Fibroblast of peridontal ligament (primary cell): ENCODE measurements at regions not wholly inside any gene's neighbourhood (a gene's known extent, or its start where the extent isn't known, plus 50 kb on each side); places are given as distances from the start of the nearest gene placed in this dataset.

Experiments
- DNase-seq: peaks from one replicate; pipeline ENCODE4 v3.0.0-alpha.2; 2010; ENCODE audit errors: extremely low read depth

DNA sequence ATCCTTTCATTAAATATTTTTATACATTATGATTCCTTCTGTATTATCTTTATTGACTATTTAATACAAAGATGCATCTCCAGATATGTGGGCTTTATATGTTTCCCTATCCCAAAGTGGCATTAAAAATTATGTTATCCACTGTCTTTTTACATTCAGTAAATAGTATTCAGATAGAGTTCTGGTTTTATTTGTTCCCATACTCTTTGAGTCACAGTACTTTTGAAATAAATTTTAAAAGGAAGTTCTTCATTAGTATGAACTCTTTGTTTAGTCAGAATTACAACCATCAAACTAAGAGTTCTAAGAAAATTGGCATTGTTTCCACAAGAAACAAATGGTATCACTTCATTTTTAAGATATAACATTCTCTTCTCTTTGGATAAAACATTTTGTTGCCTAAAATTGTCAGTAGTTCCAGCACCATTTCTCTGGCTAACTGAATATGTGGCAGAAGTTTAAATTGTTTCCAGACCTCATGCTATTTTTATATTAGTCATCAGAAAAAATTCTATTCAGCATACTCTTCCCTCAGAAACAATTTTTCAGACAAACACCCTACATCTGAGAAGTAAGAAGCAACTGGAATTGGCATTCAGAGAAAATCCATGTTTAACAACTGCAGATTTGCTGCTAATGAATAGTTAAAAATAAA is 88.5 kb upstream of the COL5A2 start:
- DNase-seq, result peak; percentile 94

GRCh38 chr2:189268763-189269162 is 89.2 kb upstream of the COL5A2 start:
- DNase-seq, result peak; percentile 43

- no peak for DNase-seq
These were observed 94.2 kb upstream of the COL5A2 start for GRCh38 chr2:189273734-189274133.

GRCh38 chr2:189274361-189274760 is 94.8 kb upstream of the COL5A2 start:
- no peak for DNase-seq

DNA sequence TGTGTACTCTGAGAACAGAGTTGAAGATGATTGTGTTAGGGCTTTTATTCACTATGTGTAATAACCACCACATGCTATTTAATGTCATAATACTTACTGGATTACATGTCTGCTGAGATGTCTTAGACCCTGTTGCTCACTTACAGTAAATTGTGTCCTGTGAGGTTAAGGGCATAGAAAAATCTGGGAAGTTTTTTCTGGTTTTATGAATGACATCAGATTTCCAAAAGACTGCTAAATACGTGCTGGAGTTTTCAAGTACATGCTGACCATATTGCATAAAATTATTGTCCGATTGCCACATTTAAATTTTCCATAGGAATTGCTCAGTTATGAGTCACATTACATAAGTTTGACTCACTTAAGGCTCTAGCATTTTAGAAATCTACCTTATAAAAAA is 96.7 kb upstream of the COL5A2 start:
- peak; percentile 98 for DNase-seq

- DNase-seq, result peak; percentile 61
These were observed 101.6 kb upstream of the COL5A2 start for GRCh38 chr2:189281201-189281600.

DNA sequence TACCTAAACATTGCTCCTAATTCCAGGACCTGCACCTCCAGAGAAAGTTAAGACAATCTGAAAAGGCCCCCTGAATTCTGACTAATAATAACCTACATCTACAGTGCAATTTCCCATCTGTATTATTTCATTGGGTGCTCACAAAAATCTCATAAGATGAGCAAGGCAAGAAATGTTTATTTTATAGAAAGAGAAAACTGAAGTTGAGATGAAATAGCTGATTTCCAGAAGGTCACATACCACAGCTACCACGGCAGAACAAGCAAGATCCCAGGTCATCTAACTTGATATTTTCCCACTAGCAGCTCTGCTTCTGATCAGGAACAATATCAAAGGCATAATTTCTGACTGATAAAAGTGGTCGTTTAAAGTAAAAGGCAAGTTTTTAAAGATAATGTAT is 105.8 kb upstream of the COL5A2 start:
- peak; percentile 46 for DNase-seq

DNA sequence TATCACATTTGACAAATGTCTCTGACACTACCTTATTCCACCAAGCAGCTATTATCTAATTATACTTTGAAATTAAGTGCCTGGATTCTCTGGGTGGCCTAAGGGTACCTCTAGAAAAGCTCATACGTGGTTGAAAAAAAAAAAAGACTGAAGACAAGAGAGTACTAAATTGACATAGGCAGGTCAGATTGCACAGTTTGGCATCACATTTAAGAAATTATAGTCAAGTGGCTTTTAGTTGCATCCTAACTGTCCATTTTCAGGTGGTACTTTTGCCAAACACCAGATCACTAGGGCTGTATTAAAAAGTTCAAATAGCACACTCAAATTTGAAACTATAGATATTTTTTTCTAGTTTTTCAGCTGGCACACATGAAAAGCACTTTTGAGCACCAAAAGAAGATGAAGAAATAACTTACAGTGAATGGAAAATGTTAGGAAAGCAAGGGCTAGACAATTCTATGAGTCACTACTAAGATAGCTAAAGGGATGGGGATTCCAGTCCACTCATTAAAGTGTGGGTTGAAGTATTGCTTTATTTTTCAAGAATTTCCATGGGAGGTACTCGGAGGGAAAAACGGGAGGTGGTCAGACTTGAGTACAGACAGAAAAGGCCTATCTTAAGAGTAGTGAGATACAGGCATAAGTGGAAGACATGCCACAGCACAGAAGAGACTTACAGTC is 106.5 kb upstream of the COL5A2 start:
- peak; percentile 98 for DNase-seq

GRCh38 chr2:189287363-189287762 is 107.8 kb upstream of the COL5A2 start:
- no peak for DNase-seq

DNA sequence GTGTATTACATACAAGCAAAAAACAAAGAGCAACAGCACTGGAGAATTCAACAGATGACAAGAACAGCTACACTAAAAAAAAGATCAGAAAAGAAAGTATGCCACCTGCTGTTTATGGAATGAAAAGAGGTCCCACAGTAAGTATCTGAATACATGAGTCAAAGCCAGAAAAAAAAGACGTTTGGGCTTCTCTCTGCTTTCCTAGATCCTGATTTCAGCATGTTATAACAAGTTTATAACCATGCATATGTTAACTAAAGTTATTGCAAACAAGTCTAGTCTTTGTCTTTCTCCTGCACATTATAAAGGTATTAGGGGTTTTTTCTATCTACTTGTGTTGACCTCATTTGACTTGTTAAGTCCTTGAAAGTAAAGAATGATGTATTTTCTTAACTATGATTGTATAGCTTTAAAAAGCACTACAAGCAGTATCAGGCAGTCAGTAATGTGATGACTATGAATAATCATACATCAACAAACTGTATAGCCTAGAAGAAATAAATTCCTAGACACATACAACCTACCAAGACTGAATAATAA is 108.5 kb upstream of the COL5A2 start:
- peak; percentile 94 for DNase-seq

GRCh38 chr2:189291460-189291859 is 111.9 kb upstream of the COL5A2 start:
- no peak for DNase-seq

- DNase-seq, result peak; percentile 35
These were observed 113.6 kb upstream of the COL5A2 start for GRCh38 chr2:189293164-189293563.

GRCh38 chr2:189297446-189297845 is 117.9 kb upstream of the COL5A2 start:
- DNase-seq, result peak; percentile 85

GRCh38 chr2:189298038-189298437 is 118.5 kb upstream of the COL5A2 start:
- peak; percentile 29 for DNase-seq

- DNase-seq, result peak; percentile 54
These were observed 118.9 kb upstream of the COL5A2 start for GRCh38 chr2:189298481-189298880.

DNA sequence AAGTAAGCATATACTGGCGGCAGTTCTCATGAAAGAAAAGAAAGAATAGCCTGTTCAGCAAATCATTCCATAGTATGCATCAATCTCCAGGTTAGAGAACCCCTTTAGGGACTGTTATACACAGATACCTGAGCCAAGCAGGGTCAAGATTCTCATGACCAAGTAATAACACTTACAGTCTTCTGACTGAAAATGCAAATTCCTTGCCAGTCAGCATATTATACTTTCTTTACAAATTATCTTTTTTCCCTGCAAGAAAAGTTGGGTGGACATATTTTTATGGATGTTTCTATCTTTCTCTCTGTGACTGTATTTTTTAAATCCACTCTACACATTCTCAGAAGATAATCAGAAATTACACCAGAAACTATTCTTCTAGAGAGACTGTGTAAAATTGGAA is 120.4 kb upstream of the COL5A2 start:
- no peak for DNase-seq

DNA sequence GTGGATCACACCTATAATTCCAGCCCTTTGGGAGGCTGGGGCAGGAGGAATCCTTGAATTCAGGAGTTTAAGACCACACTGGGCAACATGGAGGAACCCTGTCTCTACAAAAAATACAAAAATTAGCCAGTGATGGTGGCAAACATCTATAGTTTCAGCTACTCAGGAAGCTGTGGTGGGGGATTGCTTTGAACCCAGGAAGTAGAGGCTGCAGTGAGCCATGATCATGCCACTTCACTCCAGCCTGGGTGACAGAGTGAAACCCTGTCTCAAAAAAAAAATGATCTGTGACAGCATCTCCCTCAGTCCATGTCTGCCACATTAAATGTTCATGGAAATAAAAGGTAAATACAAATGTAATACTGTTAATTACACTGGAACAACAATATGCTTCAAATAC is 121.4 kb upstream of the COL5A2 start:
- DNase-seq, result no peak

- no peak for DNase-seq
These were observed 122.8 kb upstream of the COL5A2 start for GRCh38 chr2:189302274-189302948.

DNA sequence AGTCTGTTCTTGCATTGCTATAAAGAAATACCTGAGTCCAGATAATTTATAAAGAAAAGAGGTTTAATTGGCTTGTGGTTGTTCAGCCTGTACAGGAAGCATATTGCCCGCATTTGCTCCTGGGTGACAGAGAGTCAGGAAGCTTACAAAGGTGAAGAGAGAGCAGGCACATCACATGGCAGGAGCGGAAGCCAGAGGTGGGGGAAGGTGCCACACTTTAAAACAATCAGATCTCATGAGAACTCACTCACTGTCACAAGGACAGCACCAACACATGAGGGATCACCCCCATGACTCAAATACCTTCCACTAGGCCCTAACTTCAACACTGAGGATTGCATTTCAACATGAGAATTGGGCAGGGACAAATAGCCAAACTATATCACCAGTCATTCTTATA is 124.8 kb upstream of the COL5A2 start:
- DNase-seq, result no peak

DNA sequence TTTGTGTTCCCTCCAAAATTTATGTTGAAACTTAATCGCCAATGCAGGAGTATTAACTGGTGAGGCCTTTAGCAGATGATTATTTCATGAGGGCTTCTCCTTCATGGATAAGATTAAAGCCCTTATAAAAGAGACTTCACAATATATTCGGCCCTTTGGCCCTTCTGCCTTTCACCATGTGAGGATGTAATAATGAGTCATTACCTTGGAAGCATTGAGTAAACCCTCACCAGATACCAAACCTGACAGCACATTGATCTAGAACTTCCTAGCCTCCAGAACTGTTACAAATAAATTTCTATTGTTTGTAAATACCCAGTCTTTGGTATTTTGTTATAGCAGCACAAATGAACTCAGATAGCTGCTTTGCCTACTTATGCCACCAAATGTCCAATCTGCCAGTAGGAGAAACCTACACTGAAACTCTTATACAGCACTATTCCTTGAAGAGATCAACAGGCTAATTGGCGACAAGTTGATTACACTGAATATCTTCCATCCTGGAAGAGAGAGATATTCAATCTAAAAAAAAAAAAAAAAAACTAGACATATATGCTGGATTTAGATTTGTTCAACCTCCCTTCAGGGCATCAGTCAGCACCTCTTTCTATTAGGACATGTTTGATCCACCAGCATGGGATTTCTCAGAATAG is 125.9 kb upstream of the COL5A2 start:
- DNase-seq, result peak; percentile 18

- no peak for DNase-seq
These were observed 127.0 kb upstream of the COL5A2 start for GRCh38 chr2:189306525-189306924.

- DNase-seq, result no peak
These were observed 128.7 kb upstream of the COL5A2 start for GRCh38 chr2:189308056-189308790.
